Gastrocnemius medialis (tissue), 4 donors: ENCODE measurements at regions not wholly inside any gene's neighbourhood (a gene's known extent, or its start where the extent isn't known, plus 50 kb on each side); places are given as distances from the start of the nearest gene placed in this dataset.
"Not testable (repeated sequence)": the region's sequence is repeated elsewhere in the genome, so short reads cannot be mapped to it uniquely, and the experiment has no call there.

Experiments used
- ATAC-seq, 2 donors: fragments of 150-250 bp; one replicate each; pipeline ENCODE4 v1.9.1; 2016
- DNase-seq, 2 donors: peaks; one replicate each; pipeline ENCODE4 v3.0.0-alpha.2; 2019
- H3K27ac ChIP-seq, 4 donors: fragments of 200-600 bp; sonication (generic); 1 replicate in 1 of 4; 2 replicates in 3 of 4; pipeline ENCODE4 v1.5.1; 2016 to 2018; ENCODE audit warnings: mild to moderate bottlenecking in 2 of 4, moderate library complexity in 1 of 4
- H3K27me3 ChIP-seq, 3 donors: fragments of 200-600 bp; sonication (generic) in 2 of 3; 1 replicate in 1 of 3; 2 replicates in 2 of 3; pipeline versions ENCODE4 v1.5.1 to v1.6.0; 2016 to 2019; ENCODE audit warnings: mild to moderate bottlenecking in 1 of 3, moderate library complexity in 1 of 3
- H3K36me3 ChIP-seq, 2 donors: fragments of 200-600 bp; sonication (generic) in 1 of 2; one replicate each; pipeline ENCODE4 v1.5.1; 2017 to 2018
- H3K4me1 ChIP-seq, 2 donors: fragments of 200-600 bp; sonication (generic) in 1 of 2; one replicate each; pipeline ENCODE4 v1.5.1; 2016 to 2017; ENCODE audit warnings: mild to moderate bottlenecking in 2 of 2
- H3K4me3 ChIP-seq, 4 donors: fragments of 200-600 bp; sonication (generic) in 3 of 4; 1 replicate in 1 of 4; 2 replicates in 3 of 4; pipeline ENCODE4 v1.5.1; 2016 to 2019; ENCODE audit warnings: mild to moderate bottlenecking in 2 of 4
- H3K9me3 ChIP-seq, 3 donors: fragments of 200-600 bp; sonication (generic) in 2 of 3; 1 replicate in 1 of 3; 2 replicates in 2 of 3; pipeline ENCODE4 v1.5.1; 2016 to 2019
- POLR2A ChIP-seq, 2 donors: fragments of 450-650 bp; IDR thresholded peaks; one replicate each; pipeline ENCODE4 v1.6.1; 2017; ENCODE audit warnings: antibody characterized with exemption in 2 of 2, mild to moderate bottlenecking in 2 of 2, moderate library complexity in 2 of 2
- in situ Hi-C, 4 donors: fragments of 200-750 bp; cut with MboI; loops; one replicate each; pipeline versions ENCODE4 v1.15.0 to v1.8.0; 2017; ENCODE audit warnings: low sequenced_read_pairs in 4 of 4
- intact Hi-C: fragments of 100-400 bp; cut with DNase I; formaldehyde crosslinking; loops from one replicate; pipeline ENCODE4 v1.15.1; 2023; ENCODE audit warnings: low total_unique reads
- TF ChIP-seq, protein P1 (sequence below), 5 experiments: fragments of 450-650 bp in 3 of 5; fragments of 200-600 bp in 2 of 5; sonication (generic) in 2 of 5; IDR thresholded peaks in 4 of 5; conservative IDR thresholded peaks in 1 of 5; 1 replicate in 4 of 5; 2 replicates in 1 of 5; pipeline ENCODE4 v1.5.1; 2016 to 2019; ENCODE audit warnings: antibody characterized with exemption in 5 of 5, mild to moderate bottlenecking in 3 of 5, moderate library complexity in 3 of 5

DNA sequence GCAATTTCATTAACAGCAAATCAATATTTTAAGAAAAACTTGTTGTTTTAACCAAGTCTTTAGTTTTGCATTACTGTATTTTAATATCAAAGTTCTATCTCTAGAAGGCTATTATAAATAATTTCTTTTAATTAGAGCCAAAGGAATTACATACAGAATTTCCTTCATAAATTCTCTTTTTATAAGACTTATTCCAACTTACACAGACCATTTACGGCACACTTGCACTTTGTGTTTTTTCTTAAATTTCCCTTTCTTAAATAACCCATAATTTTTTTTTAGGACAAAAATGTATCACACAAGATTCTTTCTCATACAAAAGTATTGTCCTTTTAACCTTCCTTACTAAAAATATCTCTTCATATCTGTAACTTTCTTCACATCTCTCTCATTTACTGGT lies 458.5 kb upstream of the CHRM3 start:
- intact Hi-C loops, result no loop called here
- no peaks in the 10 kb centered on the region for H3K27me3 ChIP-seq
- DNase-seq, result no peak
- no peaks in the 10 kb centered on the region for H3K36me3 ChIP-seq
- H3K4me1 ChIP-seq, result no peaks in the 10 kb centered on the region
- H3K4me3 ChIP-seq, result no peak overlapping the region
- in situ Hi-C loops, result no loop called here
- no peak for TF ChIP-seq POLR2A (IDR thresholded peaks at IDR 0.05)
- TF ChIP-seq, protein P1, sequence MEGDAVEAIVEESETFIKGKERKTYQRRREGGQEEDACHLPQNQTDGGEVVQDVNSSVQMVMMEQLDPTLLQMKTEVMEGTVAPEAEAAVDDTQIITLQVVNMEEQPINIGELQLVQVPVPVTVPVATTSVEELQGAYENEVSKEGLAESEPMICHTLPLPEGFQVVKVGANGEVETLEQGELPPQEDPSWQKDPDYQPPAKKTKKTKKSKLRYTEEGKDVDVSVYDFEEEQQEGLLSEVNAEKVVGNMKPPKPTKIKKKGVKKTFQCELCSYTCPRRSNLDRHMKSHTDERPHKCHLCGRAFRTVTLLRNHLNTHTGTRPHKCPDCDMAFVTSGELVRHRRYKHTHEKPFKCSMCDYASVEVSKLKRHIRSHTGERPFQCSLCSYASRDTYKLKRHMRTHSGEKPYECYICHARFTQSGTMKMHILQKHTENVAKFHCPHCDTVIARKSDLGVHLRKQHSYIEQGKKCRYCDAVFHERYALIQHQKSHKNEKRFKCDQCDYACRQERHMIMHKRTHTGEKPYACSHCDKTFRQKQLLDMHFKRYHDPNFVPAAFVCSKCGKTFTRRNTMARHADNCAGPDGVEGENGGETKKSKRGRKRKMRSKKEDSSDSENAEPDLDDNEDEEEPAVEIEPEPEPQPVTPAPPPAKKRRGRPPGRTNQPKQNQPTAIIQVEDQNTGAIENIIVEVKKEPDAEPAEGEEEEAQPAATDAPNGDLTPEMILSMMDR (IDR thresholded peaks at IDR 0.05 in 4 of 5, conservative IDR thresholded peaks at IDR 0.05 in 1 of 5), result no peak
- H3K27ac ChIP-seq, result no peak overlapping the region
- H3K9me3 ChIP-seq, result no peaks in the 10 kb centered on the region
- ATAC-seq, result no peak

DNA sequence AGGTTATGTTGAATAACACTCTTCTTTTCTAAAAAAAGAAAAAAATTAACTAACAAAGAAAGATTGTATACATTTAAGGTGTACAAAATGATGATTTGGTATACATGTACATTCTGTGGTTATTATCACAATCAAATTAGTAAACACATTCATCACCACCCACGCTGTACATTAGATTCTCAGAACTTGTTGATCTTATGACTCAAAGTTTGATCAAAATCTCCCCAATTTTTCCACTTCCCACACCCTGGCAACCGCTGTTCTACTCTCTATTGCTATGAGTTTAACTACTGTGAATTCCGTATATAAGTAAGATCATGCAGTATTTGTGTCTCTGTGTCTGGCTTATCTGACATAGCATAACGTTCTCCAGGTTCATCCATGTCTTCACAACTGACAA lies 469.5 kb upstream of the CHRM3 start:
- no peak for TF ChIP-seq POLR2A (IDR thresholded peaks at IDR 0.05)
- TF ChIP-seq, protein P1 (IDR thresholded peaks at IDR 0.05 in 4 of 5, conservative IDR thresholded peaks at IDR 0.05 in 1 of 5), result no peak
- in situ Hi-C loops, result loop anchor here in 1 of 4 donors (10.0 kb wide), 1 partner anchor 62 kb away; no protein-coding TSS in a partner anchor
- no peaks in the 10 kb centered on the region for H3K4me1 ChIP-seq
- H3K4me3 ChIP-seq, result no peak overlapping the region
- DNase-seq (no peak), ATAC-seq (no peak)
- no peaks in the 10 kb centered on the region for H3K27me3 ChIP-seq
- no peaks in the 10 kb centered on the region for H3K9me3 ChIP-seq
- no peak overlapping the region for H3K27ac ChIP-seq
- intact Hi-C loops, result no loop called here
- H3K36me3 ChIP-seq, result no peaks in the 10 kb centered on the region

DNA sequence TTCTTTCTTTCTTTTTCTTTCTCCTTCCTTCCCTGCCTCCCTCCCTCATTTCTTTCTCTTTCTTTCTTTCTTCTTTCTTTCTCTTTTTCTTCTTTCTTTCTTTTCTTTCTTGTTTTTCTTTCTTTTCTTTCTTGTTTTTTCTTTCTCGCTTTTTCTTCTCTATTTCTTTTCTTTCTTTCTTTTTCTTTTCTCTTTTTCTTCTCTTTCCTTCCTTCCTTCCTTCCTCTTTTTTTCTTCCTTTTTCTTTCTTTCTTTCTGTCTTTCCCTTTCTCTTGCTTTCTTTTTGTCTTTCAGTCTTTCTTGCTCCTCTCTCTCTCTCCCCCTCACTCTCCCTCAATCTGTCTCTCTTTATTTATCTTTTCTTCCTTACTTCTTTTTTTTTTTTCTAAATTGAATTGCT lies 472.0 kb upstream of the CHRM3 start:
- TF ChIP-seq, protein P1 (IDR thresholded peaks at IDR 0.05 in 4 of 5, conservative IDR thresholded peaks at IDR 0.05 in 1 of 5), result no peak
- no peak for TF ChIP-seq POLR2A (IDR thresholded peaks at IDR 0.05)
- no peak overlapping the region for H3K27ac ChIP-seq
- in situ Hi-C loops, result loop anchor here in 1 of 4 donors (10.0 kb wide), 1 partner anchor 60 kb away; no protein-coding TSS in a partner anchor
- no peak overlapping the region for H3K4me3 ChIP-seq
- H3K36me3 ChIP-seq, result no peaks in the 10 kb centered on the region
- H3K4me1 ChIP-seq, result no peaks in the 10 kb centered on the region
- no peak for DNase-seq
- H3K9me3 ChIP-seq, result no peaks in the 10 kb centered on the region
- intact Hi-C loops, result no loop called here
- ATAC-seq, result no peak
- H3K27me3 ChIP-seq, result no peaks in the 10 kb centered on the region

DNA sequence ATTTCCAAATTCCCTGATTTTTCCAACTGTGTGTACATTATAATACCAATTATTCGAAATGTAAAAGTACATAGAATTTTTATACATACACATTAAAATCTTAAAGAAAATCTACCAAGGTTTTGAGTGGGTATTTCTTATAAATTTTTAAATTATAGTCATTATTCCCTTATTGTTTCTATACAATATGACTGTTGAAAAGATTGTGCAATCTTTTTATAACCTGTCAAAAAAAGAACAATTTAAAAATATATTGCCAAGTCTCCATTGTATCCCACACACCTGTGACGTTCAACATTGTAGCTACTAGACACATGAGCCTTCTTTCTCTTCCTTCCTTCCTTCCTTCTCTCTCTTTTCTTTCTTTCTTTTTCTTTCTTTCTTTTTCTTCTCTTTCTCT lies 473.2 kb upstream of the CHRM3 start:
- H3K4me1 ChIP-seq, result no peaks in the 10 kb centered on the region
- ATAC-seq (no peak), DNase-seq (no peak)
- no peak for TF ChIP-seq POLR2A (IDR thresholded peaks at IDR 0.05)
- TF ChIP-seq, protein P1 (IDR thresholded peaks at IDR 0.05 in 4 of 5, conservative IDR thresholded peaks at IDR 0.05 in 1 of 5), result no peak
- in situ Hi-C loops (loop anchor here in 1 of 4 donors (10.0 kb wide), 1 partner anchor 58 kb away; no protein-coding TSS in a partner anchor), intact Hi-C loops (no loop called here)
- no peak overlapping the region for H3K27ac ChIP-seq
- no peaks in the 10 kb centered on the region for H3K27me3 ChIP-seq
- no peak overlapping the region for H3K4me3 ChIP-seq
- H3K9me3 ChIP-seq, result no peaks in the 10 kb centered on the region
- H3K36me3 ChIP-seq, result no peaks in the 10 kb centered on the region

DNA sequence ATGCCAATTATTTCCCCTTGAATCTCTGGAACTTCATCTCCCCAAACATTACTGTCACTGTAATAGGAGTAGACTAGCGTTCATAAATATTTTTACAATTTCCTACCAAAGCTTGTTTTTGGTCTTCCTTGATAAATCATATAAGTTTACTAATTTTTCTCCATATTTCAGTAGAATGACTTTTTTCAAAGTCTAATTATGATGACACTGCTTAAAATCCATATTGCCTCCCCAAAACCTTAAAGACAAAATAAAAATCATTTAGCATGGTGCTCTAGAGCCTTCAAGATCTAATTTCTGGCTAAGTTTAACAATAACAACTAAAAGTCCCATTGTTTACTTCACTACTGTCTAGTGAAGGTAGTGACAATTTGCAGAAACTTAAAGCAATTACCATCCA lies 474.2 kb upstream of the CHRM3 start:
- H3K27me3 ChIP-seq, result no peaks in the 10 kb centered on the region
- in situ Hi-C loops (loop anchor here in 1 of 4 donors (10.0 kb wide), 1 partner anchor 57 kb away; no protein-coding TSS in a partner anchor), intact Hi-C loops (no loop called here)
- ATAC-seq (no peak), DNase-seq (no peak)
- H3K4me1 ChIP-seq, result no peaks in the 10 kb centered on the region
- TF ChIP-seq, protein P1 (IDR thresholded peaks at IDR 0.05 in 4 of 5, conservative IDR thresholded peaks at IDR 0.05 in 1 of 5), result no peak
- no peak for TF ChIP-seq POLR2A (IDR thresholded peaks at IDR 0.05)
- no peaks in the 10 kb centered on the region for H3K9me3 ChIP-seq
- no peak overlapping the region for H3K4me3 ChIP-seq
- no peak overlapping the region for H3K27ac ChIP-seq
- no peaks in the 10 kb centered on the region for H3K36me3 ChIP-seq

DNA sequence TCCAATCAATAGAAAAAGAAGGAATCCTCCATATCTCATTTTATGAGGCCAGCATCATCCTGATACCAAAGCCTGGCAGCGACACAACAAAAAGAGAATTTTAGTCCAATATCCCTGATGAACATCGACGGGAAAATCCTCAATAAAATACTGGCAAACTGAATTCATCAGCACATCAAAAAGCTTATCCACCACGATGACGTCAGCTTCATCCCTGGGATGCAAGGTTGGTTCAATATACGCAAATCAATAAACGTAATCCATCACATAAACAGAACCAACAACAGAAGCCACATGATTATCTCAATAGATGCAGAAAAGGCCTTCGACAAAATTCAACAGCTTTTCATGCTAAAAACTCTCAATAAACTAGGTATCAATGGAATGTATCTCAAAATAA lies 483.6 kb upstream of the CHRM3 start:
- DNase-seq, intact Hi-C loops, ATAC-seq, H3K27ac ChIP-seq, H3K27me3 ChIP-seq, in situ Hi-C loops, H3K4me1 ChIP-seq, H3K9me3 ChIP-seq, H3K36me3 ChIP-seq, H3K4me3 ChIP-seq: not testable (repeated sequence)
